SK-N-SH (cell line): ENCODE measurements at regions not wholly inside any gene's neighbourhood (a gene's known extent, or its start where the extent isn't known, plus 50 kb on each side); places are given as distances from the start of the nearest gene placed in this dataset.

Experiments
- CTCF ChIA-PET: fragments of 300-600, 350-600 bp; formaldehyde crosslinking; extraction: SDS; loops from one replicate; lab custom pipeline; 2021; lab: Yijun Ruan, JAX
- POLR2A ChIA-PET: fragments of 350-600 bp; sonication (Branson Sonifier 250); formaldehyde crosslinking; extraction: SDS; loops from one replicate; lab custom pipeline; 2020; ENCODE audit warnings: antibody characterized with exemption, inconsistent platforms; lab: Yijun Ruan, JAX
- DNase-seq: peaks from one replicate; pipeline ENCODE4 v3.0.0; 2012
- H2AFZ ChIP-seq: fragments of 200-600 bp; sonication (generic); 2 replicates; pipeline ENCODE4 v1.8.1; 2016; ENCODE audit warnings: antibody characterized with exemption, mild to moderate bottlenecking, low read depth
- H3F3A ChIP-seq: fragments of 200-600 bp; sonication (generic); replicated peaks from 2 replicates; pipeline ENCODE3; 2016; ENCODE audit warnings: antibody characterized with exemption, mild to moderate bottlenecking; ENCODE audit not compliant: insufficient read depth
- H3K27ac ChIP-seq, 2 experiments: fragments of 200-500 bp in 1 of 2; fragments of 200-600 bp in 1 of 2; sonication (Bioruptor generic) in 1 of 2; sonication (generic), shearing (Covaris generic) in 1 of 2; 2 replicates each; pipeline versions ENCODE4 v1.5.1 to v1.6.1; 2014 to 2016; ENCODE audit warnings: low read depth in 2 of 2, inconsistent platforms in 1 of 2, low read length in 1 of 2, mild to moderate bottlenecking in 1 of 2, mixed read lengths in 1 of 2
- H3K27me3 ChIP-seq: fragments of 200-600 bp; sonication (generic), shearing (Covaris generic); 2 replicates; pipeline ENCODE4 v1.6.1; 2016; ENCODE audit warnings: mixed run types; ENCODE audit not compliant: insufficient read depth
- H3K36me3 ChIP-seq, 2 experiments: fragments of 200-500 bp in 1 of 2; fragments of 200-600 bp in 1 of 2; sonication (Bioruptor generic) in 1 of 2; sonication (generic) in 1 of 2; replicated peaks in 1 of 2; 2 replicates each; pipeline versions ENCODE3 to v1.5.1; 2014 to 2016; ENCODE audit warnings: low read length in 1 of 2, mild to moderate bottlenecking in 1 of 2; ENCODE audit not compliant: insufficient read depth in 2 of 2, control insufficient read depth in 1 of 2
- H3K4me1 ChIP-seq, 2 experiments: fragments of 200-500 bp in 1 of 2; fragments of 200-600 bp in 1 of 2; sonication (Bioruptor generic) in 1 of 2; sonication (generic), shearing (Covaris generic) in 1 of 2; 2 replicates each; pipeline versions ENCODE4 v1.5.1 to v1.6.1; 2014 to 2016; ENCODE audit warnings: low read depth in 1 of 2, low read length in 1 of 2, mixed run types in 1 of 2; ENCODE audit not compliant: insufficient read depth in 2 of 2, control insufficient read depth in 1 of 2
- H3K4me2 ChIP-seq: fragments of 200-600 bp; sonication (generic), shearing (Covaris generic); 2 replicates; pipeline ENCODE4 v1.6.1; 2017; ENCODE audit warnings: mixed run types
- H3K4me3 ChIP-seq, 2 experiments: fragments of 200-500 bp in 1 of 2; fragments of 200-600 bp in 1 of 2; sonication (Bioruptor generic) in 1 of 2; sonication (generic), shearing (Covaris generic) in 1 of 2; 2 replicates each; pipeline versions ENCODE4 v1.5.1 to v1.8.1; 2014 to 2016; ENCODE audit warnings: low read depth in 2 of 2, inconsistent platforms in 1 of 2, low read length in 1 of 2, mild to moderate bottlenecking in 1 of 2, mixed read lengths in 1 of 2, moderate library complexity in 1 of 2
- H3K79me2 ChIP-seq: fragments of 200-600 bp; sonication (generic); 2 replicates; pipeline ENCODE4 v1.8.1; 2017; ENCODE audit warnings: mild to moderate bottlenecking; ENCODE audit not compliant: insufficient read depth
- H3K9ac ChIP-seq: fragments of 200-600 bp; sonication (generic); 2 replicates; pipeline ENCODE4 v1.6.1; 2017; ENCODE audit warnings: mixed run types
- H3K9me2 ChIP-seq: fragments of 200-600 bp; sonication (generic); 2 replicates; pipeline ENCODE4 v1.6.1; 2017; ENCODE audit warnings: mixed run types
- H3K9me3 ChIP-seq: fragments of 200-600 bp; sonication (generic); 2 replicates; pipeline ENCODE4 v1.6.1; 2017; ENCODE audit warnings: mixed run types, mild to moderate bottlenecking, moderate library complexity
- H4K20me1 ChIP-seq: fragments of 200-600 bp; sonication (generic); 2 replicates; pipeline ENCODE4 v1.6.1; 2017; ENCODE audit warnings: mild to moderate bottlenecking, mixed run types; ENCODE audit not compliant: insufficient read depth
- CHD2 ChIP-seq: fragments of 150-350 bp; IDR thresholded peaks from 2 replicates; pipeline ENCODE4 v1.6.1; 2018; ENCODE audit warnings: low read length; ENCODE audit not compliant: partially characterized antibody
- EP300 ChIP-seq, 2 experiments: IDR thresholded peaks; 2 replicates each; pipeline versions ENCODE4 v1.4.0 to v1.6.1; 2012; ENCODE audit warnings: borderline replicate concordance in 1 of 2, low read depth in 1 of 2, low read length in 1 of 2
- EZH2phosphoT487 ChIP-seq: fragments of 200-600 bp; sonication (generic); IDR thresholded peaks from 2 replicates; pipeline ENCODE4 v1.6.1; 2017; ENCODE audit warnings: low read depth, mixed run types, mild to moderate bottlenecking, antibody characterized with exemption, moderate library complexity, borderline replicate concordance
- FOSL2 ChIP-seq: IDR thresholded peaks from 2 replicates; pipeline ENCODE4 v1.4.0; 2012; ENCODE audit warnings: low read depth, mild to moderate bottlenecking, moderate library complexity, borderline replicate concordance
- FOXJ3 ChIP-seq: sonication (generic); formaldehyde crosslinking; IDR thresholded peaks from 2 replicates; pipeline ENCODE4 v1.5.1; 2020; ENCODE audit warnings: mild to moderate bottlenecking, missing genetic modification reagents
- GATA2 ChIP-seq: sonication (generic); formaldehyde crosslinking; IDR thresholded peaks from 2 replicates; pipeline ENCODE4 v1.5.0; 2020; ENCODE audit warnings: mild to moderate bottlenecking, missing genetic modification reagents
- MXI1 ChIP-seq: IDR thresholded peaks from 2 replicates; pipeline ENCODE4 v1.6.1; 2012; ENCODE audit warnings: mild to moderate bottlenecking, low read depth, low read length, improper control_type of control experiment
- PBX3 ChIP-seq: IDR thresholded peaks from 2 replicates; pipeline ENCODE4; 2012
- RCOR1 ChIP-seq: fragments of 150-350 bp; IDR thresholded peaks from 2 replicates; pipeline ENCODE4 v1.6.1; 2017; ENCODE audit warnings: antibody characterized with exemption, low read length
- SIN3A ChIP-seq: IDR thresholded peaks from 2 replicates; pipeline ENCODE4 v1.6.1; 2012; ENCODE audit warnings: low read depth, mild to moderate bottlenecking, low read length, moderate library complexity, borderline replicate concordance
- SMC3 ChIP-seq: IDR thresholded peaks from 2 replicates; pipeline ENCODE4 v1.6.1; 2012; ENCODE audit warnings: low read depth, low read length, improper control_type of control experiment
- USF2 ChIP-seq: fragments of 150-350 bp; IDR thresholded peaks from 2 replicates; pipeline ENCODE4 v1.6.1; 2017; ENCODE audit warnings: antibody characterized with exemption, low read length, low read depth, borderline replicate concordance
- WGBS: methylation state at CpG from one replicate; pipeline ENCODE4 v1.1.6; 2017; ENCODE audit warnings: low lambda C conversion rate; 5-methylcytosine and 5-hydroxymethylcytosine counted together
- TF ChIP-seq, protein P1 (sequence below): IDR thresholded peaks from 2 replicates; pipeline ENCODE4 v1.4.0; 2012; ENCODE audit warnings: low read depth
- TF ChIP-seq, protein P2 (sequence below): IDR thresholded peaks from 2 replicates; pipeline ENCODE4 v1.4.0; 2012; ENCODE audit warnings: low read depth, borderline replicate concordance
- TF ChIP-seq, protein P3 (sequence below): fragments of 200-600 bp; sonication (generic); IDR thresholded peaks from 2 replicates; pipeline ENCODE4 v1.6.1; 2017; ENCODE audit warnings: antibody characterized with exemption, mild to moderate bottlenecking, moderate library complexity

- Histone ChIP-seq H3K27ac (no peak overlapping the region), H3K79me2 (no peaks in the 10 kb centered on the region), H3K36me3 (no peaks in the 10 kb centered on the region), H3K4me3 (no peak overlapping the region; a peak in 1 of 4 replicates), H2AFZ (no peak overlapping the region), H3K4me1 (no peaks in the 10 kb centered on the region), H3F3A (no peaks in the 10 kb centered on the region), H4K20me1 (no peaks in the 10 kb centered on the region), H3K27me3 (no peaks in the 10 kb centered on the region), H3K4me2 (no peak overlapping the region), H3K9me2 (no peaks in the 10 kb centered on the region)
- 77% methylated on average over 101 of the region's 102 CpGs for WGBS
- TF ChIP-seq USF2 = no peak
- TF ChIP-seq FOXJ3 (CRISPR knock-in tag) = no peak
- no peak for TF ChIP-seq CHD2
- TF ChIP-seq FOSL2 = no peak
- no peak for TF ChIP-seq SMC3
- no peak for TF ChIP-seq PBX3
- TF ChIP-seq RCOR1 = no peak
- no peak for TF ChIP-seq SIN3A
- TF ChIP-seq GATA2 = no peak
- TF ChIP-seq, protein P1, sequence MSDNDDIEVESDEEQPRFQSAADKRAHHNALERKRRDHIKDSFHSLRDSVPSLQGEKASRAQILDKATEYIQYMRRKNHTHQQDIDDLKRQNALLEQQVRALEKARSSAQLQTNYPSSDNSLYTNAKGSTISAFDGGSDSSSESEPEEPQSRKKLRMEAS = no peak
- TF ChIP-seq, protein P2, sequence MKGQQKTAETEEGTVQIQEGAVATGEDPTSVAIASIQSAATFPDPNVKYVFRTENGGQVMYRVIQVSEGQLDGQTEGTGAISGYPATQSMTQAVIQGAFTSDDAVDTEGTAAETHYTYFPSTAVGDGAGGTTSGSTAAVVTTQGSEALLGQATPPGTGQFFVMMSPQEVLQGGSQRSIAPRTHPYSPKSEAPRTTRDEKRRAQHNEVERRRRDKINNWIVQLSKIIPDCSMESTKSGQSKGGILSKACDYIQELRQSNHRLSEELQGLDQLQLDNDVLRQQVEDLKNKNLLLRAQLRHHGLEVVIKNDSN = no peak
- no peak for TF ChIP-seq MXI1
- TF ChIP-seq, protein P3, sequence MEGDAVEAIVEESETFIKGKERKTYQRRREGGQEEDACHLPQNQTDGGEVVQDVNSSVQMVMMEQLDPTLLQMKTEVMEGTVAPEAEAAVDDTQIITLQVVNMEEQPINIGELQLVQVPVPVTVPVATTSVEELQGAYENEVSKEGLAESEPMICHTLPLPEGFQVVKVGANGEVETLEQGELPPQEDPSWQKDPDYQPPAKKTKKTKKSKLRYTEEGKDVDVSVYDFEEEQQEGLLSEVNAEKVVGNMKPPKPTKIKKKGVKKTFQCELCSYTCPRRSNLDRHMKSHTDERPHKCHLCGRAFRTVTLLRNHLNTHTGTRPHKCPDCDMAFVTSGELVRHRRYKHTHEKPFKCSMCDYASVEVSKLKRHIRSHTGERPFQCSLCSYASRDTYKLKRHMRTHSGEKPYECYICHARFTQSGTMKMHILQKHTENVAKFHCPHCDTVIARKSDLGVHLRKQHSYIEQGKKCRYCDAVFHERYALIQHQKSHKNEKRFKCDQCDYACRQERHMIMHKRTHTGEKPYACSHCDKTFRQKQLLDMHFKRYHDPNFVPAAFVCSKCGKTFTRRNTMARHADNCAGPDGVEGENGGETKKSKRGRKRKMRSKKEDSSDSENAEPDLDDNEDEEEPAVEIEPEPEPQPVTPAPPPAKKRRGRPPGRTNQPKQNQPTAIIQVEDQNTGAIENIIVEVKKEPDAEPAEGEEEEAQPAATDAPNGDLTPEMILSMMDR = no peak
- no peak for TF ChIP-seq EP300 (IDR thresholded peaks at IDR 0.05; ENCODE audit: borderline replicate concordance in 1 of 2, low read depth in 1 of 2, low read length in 1 of 2)
- TF ChIP-seq EZH2phosphoT487 = no peak
- TF ChIP-seq, all 33 proteins: peak for 0
- ChIA-PET POLR2A (no interaction called here), CTCF (no interaction called here)
- Histone ChIP-seq H3K9me3 (peaks cover 11% of the 10 kb centered on the region), H3K9ac (no peak overlapping the region)
- DNase-seq = no peak
These were observed 3899.1 kb upstream of the OR11H1 start for GRCh38 chr22:11628651-11629511.
